ENCODE measurements at regions not wholly inside any gene's neighbourhood (a gene's known extent, or its start where the extent isn't known, plus 50 kb on each side); places are given as distances from the start of the nearest gene placed in this dataset.

DNA sequence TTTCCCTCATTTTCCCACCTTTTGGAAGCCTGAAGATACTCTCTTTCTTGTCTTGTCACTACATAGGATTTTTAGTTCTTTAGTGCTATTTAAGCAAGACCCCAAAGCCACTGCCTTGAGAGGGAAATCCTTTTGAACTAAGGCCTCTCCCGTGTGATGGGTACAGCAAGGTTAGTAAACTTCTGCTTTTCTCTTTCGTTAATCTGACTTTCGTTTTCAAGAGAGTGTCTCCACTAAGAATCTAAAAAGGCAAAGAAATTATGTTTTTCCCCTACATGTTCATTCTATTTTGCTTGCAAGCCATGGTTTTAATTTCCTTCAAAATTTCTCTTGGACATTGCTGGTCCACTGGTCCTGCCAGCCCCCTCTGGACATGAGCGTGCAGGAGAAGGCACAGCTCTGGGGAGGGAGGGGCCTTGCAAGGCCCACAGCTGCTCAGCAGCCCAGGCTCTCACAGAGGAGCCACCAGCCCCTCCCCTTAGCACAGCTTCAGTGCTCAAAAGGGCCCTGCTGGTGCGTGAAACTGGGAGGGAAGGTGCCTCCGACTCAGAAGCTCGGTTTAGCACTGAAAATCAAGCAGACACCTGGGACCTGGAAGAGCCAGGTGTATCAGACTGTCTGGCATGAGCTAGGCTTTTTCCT lies 210.9 kb upstream of the GALNT2 start:
- Histone ChIP-seq H2BK15ac (ENCODE audit: low read length) (no peak overlapping the region), H3K27me3 (replicated peaks in 1 of 4; ENCODE audit: control insufficient read depth in 3 of 4, extremely low read depth in 1 of 4, insufficient read depth in 3 of 4, low read length in 3 of 4) (no peaks in the 10 kb centered on the region; a peak in 1 of 7 replicates), H3K23ac (ENCODE audit: insufficient read length) (no peak overlapping the region), H3K18ac (ENCODE audit: extremely low read depth, low read length) (no peak overlapping the region), H2AK5ac (ENCODE audit: low read depth, low read length) (no peak overlapping the region), H3K79me2 (ENCODE audit: control insufficient read depth in 1 of 2, insufficient read depth in 2 of 2, low read length in 2 of 2) (no peaks in the 10 kb centered on the region), H2BK5ac (ENCODE audit: low read depth, low read length) (no peak overlapping the region), H2BK12ac (ENCODE audit: low read depth, low read length) (no peak overlapping the region), H4K5ac (ENCODE audit: insufficient read length, low read depth, low read length) (no peak overlapping the region), H3K4me1 (replicated peaks in 1 of 4; ENCODE audit: control insufficient read depth in 3 of 4, insufficient read depth in 4 of 4, low read length in 3 of 4) (0 out of 7 replicates have a peak, but pooled peaks cover 0 to 1% (median 0%) of the 10 kb centered on the region in 4 experiments), H3K4me3 (ENCODE audit: extremely low read depth in 1 of 4, insufficient read depth in 2 of 4, low read depth in 3 of 4, low read length in 4 of 4) (no peak overlapping the region), H4K8ac (ENCODE audit: extremely low read depth, insufficient read depth, low read length) (no peak overlapping the region), H3K4ac (replicated peaks; ENCODE audit: insufficient read length, low read depth, low read length) (no peak overlapping the region), H3K56ac (replicated peaks; ENCODE audit: insufficient read length, low read depth, low read length) (no peak overlapping the region), H2AFZ (ENCODE audit: low read length) (no peak overlapping the region), H3K79me1 (ENCODE audit: low read depth, low read length) (no peaks in the 10 kb centered on the region), H3K27ac (ENCODE audit: low read depth, low read length) (no peak overlapping the region), H4K91ac (replicated peaks; ENCODE audit: insufficient read length, low read length) (no peak overlapping the region), H2BK20ac (ENCODE audit: low read length) (no peak overlapping the region), H3K4me2 (ENCODE audit: insufficient read depth in 1 of 2, low read depth in 2 of 2, low read length in 2 of 2) (no peak overlapping the region), H4K20me1 (replicated peaks in 1 of 2; ENCODE audit: control insufficient read depth in 1 of 2, insufficient read depth in 2 of 2, low read length in 2 of 2) (no peaks in the 10 kb centered on the region), H3K23me2 (ENCODE audit: low read depth, low read length) (no peaks in the 10 kb centered on the region; the same call in 1 of the 2 replicates), H2BK120ac (replicated peaks; ENCODE audit: low read depth, low read length) (no peak overlapping the region), H3K14ac (ENCODE audit: insufficient read length) (no peak overlapping the region), H3K9me3 (ENCODE audit: insufficient read depth in 2 of 2, low read depth in 1 of 2, low read length in 1 of 2) (no peaks in the 10 kb centered on the region), H3K36me3 (ENCODE audit: control insufficient read depth in 2 of 4, insufficient read depth in 4 of 4, low read length in 3 of 4) (no peaks in the 10 kb centered on the region), H3K9ac (replicated peaks in 1 of 4; ENCODE audit: extremely low read depth in 1 of 4, low read depth in 3 of 4, low read length in 3 of 4) (no peak overlapping the region; a peak in 1 of 7 replicates)
- FAIRE-seq (no peak), DNase-seq (ENCODE audit: low read depth in 1 of 2, low spot score in 2 of 2) (no peak)
- CTCF ChIA-PET (ENCODE audit: partially characterized antibody) = interaction anchor here (0.6 to 3.0 kb wide), 3 partner anchors 10 to 195 kb away, joined by 3 to 9 read pairs (median 8); no protein-coding TSS in a partner anchor
- POLR2A ChIA-PET (ENCODE audit: partially characterized antibody) = no interaction called here
- 91% methylated on average over 7 of the region's 7 CpGs; no CpG with 5 or more reads in 1 of the 2 experiments for WGBS, 2 experiments (ENCODE audit: extremely low coverage in 1 of 2, insufficient coverage in 1 of 2, insufficient read length in 1 of 2, insufficient replicate concordance in 2 of 2, low coverage in 1 of 2, low lambda C conversion rate in 2 of 2, missing lambda C conversion rate in 1 of 2)
- TF ChIP-seq HDAC6 (IDR thresholded peaks at IDR 0.05; ENCODE audit: low read depth, low read length) = no peak
- TF ChIP-seq, protein P1, sequence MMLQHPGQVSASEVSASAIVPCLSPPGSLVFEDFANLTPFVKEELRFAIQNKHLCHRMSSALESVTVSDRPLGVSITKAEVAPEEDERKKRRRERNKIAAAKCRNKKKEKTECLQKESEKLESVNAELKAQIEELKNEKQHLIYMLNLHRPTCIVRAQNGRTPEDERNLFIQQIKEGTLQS (IDR thresholded peaks at IDR 0.05; ENCODE audit: insufficient read depth, low read depth, low read length) = no peak
- TF ChIP-seq SIRT6 (IDR thresholded peaks at IDR 0.05; ENCODE audit: low read length) = no peak
- TF ChIP-seq, protein P2, sequence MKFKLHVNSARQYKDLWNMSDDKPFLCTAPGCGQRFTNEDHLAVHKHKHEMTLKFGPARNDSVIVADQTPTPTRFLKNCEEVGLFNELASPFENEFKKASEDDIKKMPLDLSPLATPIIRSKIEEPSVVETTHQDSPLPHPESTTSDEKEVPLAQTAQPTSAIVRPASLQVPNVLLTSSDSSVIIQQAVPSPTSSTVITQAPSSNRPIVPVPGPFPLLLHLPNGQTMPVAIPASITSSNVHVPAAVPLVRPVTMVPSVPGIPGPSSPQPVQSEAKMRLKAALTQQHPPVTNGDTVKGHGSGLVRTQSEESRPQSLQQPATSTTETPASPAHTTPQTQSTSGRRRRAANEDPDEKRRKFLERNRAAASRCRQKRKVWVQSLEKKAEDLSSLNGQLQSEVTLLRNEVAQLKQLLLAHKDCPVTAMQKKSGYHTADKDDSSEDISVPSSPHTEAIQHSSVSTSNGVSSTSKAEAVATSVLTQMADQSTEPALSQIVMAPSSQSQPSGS (IDR thresholded peaks at IDR 0.05; ENCODE audit: low read length) = no peak
- no peak for TF ChIP-seq CTBP2 (IDR thresholded peaks at IDR 0.05; ENCODE audit: borderline replicate concordance, insufficient read depth, insufficient read length, low read length)
- TF ChIP-seq, protein P3, sequence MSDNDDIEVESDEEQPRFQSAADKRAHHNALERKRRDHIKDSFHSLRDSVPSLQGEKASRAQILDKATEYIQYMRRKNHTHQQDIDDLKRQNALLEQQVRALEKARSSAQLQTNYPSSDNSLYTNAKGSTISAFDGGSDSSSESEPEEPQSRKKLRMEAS (IDR thresholded peaks at IDR 0.05) = no peak
- TF ChIP-seq BCL11A (IDR thresholded peaks at IDR 0.05; ENCODE audit: low read depth in 2 of 2, low read length in 2 of 2) = no peak
- TF ChIP-seq GABPA (IDR thresholded peaks at IDR 0.05; ENCODE audit: borderline replicate concordance, insufficient read depth, low read length) = no peak
- TF ChIP-seq EP300 (IDR thresholded peaks at IDR 0.05; ENCODE audit: borderline replicate concordance in 1 of 2, low read depth in 2 of 2, low read length in 2 of 2) = no peak
- no peak for TF ChIP-seq ZNF274 (IDR thresholded peaks at IDR 0.05; ENCODE audit: borderline replicate concordance, extremely low read depth, low read length)
